ENCODE measurements at regions not wholly inside any gene's neighbourhood (a gene's known extent, or its start where the extent isn't known, plus 50 kb on each side); places are given as distances from the start of the nearest gene placed in this dataset.

DNA sequence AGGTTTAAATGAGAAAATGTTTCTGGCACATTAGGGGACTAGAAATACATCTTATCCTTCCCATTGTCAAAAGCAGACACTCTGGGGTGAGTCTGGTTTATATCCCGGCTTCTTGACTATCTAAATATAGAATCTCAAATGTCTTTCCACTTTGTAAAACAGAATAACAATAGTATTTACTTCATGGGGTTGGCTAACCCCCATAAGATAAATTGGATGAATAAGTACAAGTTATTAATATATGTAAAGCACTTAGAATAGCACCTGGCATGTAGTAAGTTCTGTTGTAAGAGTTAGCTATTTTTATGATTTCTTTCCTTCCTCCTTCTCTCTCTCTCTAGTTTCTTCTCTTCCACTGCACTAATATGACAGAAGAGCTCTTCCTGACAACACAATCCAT, 499.1 kb downstream of the INSC start:
- H3K9me3 ChIP-seq (replicated peaks) = peaks cover 3% of the 10 kb centered on the region
- peak overlapping the region; percentile 69 for H3K27ac ChIP-seq (replicated peaks)
- no peaks in the 10 kb centered on the region for H3K27me3 ChIP-seq (ENCODE audit: low read depth)
- H3K4me1 ChIP-seq = peaks cover 37% of the 10 kb centered on the region
- intact Hi-C loops (cut with micrococcal nuclease) = no loop called here
- no peak overlapping the region for H3K4me3 ChIP-seq
- TF ChIP-seq, protein P1, sequence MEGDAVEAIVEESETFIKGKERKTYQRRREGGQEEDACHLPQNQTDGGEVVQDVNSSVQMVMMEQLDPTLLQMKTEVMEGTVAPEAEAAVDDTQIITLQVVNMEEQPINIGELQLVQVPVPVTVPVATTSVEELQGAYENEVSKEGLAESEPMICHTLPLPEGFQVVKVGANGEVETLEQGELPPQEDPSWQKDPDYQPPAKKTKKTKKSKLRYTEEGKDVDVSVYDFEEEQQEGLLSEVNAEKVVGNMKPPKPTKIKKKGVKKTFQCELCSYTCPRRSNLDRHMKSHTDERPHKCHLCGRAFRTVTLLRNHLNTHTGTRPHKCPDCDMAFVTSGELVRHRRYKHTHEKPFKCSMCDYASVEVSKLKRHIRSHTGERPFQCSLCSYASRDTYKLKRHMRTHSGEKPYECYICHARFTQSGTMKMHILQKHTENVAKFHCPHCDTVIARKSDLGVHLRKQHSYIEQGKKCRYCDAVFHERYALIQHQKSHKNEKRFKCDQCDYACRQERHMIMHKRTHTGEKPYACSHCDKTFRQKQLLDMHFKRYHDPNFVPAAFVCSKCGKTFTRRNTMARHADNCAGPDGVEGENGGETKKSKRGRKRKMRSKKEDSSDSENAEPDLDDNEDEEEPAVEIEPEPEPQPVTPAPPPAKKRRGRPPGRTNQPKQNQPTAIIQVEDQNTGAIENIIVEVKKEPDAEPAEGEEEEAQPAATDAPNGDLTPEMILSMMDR (IDR thresholded peaks at IDR 0.05; ENCODE audit: borderline replicate concordance) = no peak
- no peak for DNase-seq
- no peaks in the 10 kb centered on the region for H3K36me3 ChIP-seq

DNA sequence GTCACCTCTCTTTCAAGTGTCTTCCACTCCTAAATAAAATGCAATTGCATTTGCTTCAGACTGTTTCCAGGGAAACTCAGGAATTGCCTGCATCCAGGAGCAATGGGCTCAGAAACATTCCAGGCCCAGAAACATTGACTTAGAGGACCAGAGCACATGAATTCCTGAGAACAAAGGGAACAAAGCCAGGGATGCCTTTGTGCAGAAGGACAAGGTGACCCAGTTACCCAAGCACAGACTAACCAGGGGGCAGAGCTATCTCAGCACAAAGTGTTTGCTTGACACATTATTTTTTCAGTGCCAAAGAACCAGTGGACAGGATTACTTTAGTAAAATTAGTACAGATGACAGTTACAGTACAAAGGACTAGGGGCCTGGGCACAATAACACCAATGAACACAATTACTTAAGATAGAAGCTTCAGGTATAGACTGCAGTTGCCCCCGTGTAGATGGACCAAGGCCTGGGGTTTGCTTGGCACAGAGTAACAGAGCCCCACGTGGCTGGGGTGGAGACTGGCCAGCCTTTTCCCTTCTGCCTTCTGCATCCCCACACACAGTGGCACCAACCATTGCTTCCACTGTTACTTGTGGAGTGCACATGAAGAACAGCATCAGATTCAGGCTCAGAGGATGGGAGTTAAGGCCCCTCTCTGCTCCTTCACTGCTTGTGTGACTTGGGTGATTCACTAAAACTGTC, 500.8 kb downstream of the INSC start:
- Histone ChIP-seq H3K4me1 (peaks cover 37% of the 10 kb centered on the region), H3K36me3 (no peaks in the 10 kb centered on the region), H3K4me3 (no peak overlapping the region), H3K9me3 (replicated peaks) (no peaks in the 10 kb centered on the region), H3K27ac (replicated peaks) (peak overlapping the region; percentile 69), H3K27me3 (ENCODE audit: low read depth) (no peaks in the 10 kb centered on the region)
- TF ChIP-seq, protein P1 (IDR thresholded peaks at IDR 0.05; ENCODE audit: borderline replicate concordance) = no peak
- no peak for DNase-seq
- intact Hi-C loops (cut with micrococcal nuclease) = no loop called here

DNA sequence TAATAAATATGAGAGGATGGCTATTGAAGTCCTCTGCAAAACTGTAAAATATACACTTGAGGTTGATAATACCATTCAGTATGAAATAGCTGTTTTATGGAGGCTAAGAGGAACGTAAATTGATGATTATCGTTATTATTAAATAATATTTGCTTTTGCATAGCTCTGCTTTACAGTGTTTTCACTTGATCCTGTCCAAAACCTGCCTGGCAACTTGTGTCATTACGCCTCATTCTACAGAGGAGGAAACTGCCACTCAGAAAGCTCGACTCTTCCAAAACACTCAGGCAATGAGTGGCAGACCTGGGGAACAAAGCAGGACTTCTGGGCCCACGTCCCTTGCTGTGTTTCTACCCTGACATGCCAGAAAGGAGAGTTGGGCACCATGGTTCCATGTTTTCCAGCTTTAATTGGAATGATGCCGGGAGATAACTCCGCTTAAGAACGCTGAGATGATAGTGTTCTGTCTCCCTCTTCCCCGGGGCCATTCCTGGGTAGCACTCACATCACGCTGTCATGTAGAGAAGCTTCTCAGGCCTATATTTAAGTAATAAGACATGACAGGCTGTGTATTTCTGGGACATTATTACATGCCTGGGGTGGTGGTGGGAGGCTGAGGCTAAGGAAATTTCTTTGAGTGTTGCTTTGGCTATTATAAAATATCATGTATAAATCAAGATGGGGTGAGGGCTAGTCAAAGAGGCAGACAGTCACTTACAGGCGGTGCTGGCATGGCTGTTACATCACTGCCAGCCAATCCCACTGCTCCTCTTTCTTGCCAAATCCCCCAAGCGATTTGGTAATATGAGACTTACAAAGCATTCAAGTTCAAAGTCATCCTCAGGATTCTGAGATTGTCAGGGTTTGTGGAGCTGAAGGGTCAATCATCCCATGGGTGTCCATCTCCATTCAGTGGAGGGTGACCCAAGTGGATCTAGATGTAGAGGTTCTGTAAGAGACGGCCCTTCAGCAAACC, 501.7 kb downstream of the INSC start:
- Histone ChIP-seq H3K27me3 (ENCODE audit: low read depth) (no peaks in the 10 kb centered on the region), H3K4me3 (no peak overlapping the region), H3K4me1 (peaks cover 32% of the 10 kb centered on the region), H3K9me3 (replicated peaks) (no peaks in the 10 kb centered on the region), H3K27ac (replicated peaks) (peak overlapping the region; percentile 69), H3K36me3 (no peaks in the 10 kb centered on the region)
- TF ChIP-seq, protein P1 (IDR thresholded peaks at IDR 0.05; ENCODE audit: borderline replicate concordance) = no peak
- DNase-seq = no peak
- intact Hi-C loops (cut with micrococcal nuclease) = no loop called here

DNA sequence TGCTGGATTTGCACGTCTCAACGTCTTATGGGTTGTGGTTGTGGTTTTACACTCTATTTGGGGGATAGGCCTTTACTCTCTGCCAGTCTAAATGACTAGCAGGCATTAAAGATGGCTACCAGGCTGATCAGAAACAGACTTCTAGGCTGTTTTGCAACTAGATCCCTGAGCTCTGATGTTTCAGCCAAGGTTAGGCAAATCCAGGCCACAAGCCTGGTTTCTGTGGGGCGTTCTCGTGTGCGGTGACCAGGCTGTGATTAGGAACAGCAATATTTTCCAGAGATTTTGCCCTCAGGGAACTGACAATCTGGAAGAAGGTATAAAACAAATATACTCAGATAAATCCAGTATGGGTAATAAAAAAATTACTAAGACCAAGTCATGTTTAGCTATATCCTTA, 502.4 kb downstream of the INSC start:
- TF ChIP-seq, protein P1 (IDR thresholded peaks at IDR 0.05; ENCODE audit: borderline replicate concordance) = no peak
- intact Hi-C loops (cut with micrococcal nuclease) = no loop called here
- Histone ChIP-seq H3K27me3 (ENCODE audit: low read depth) (no peaks in the 10 kb centered on the region), H3K27ac (replicated peaks) (no peak overlapping the region), H3K4me1 (peaks cover 30% of the 10 kb centered on the region), H3K9me3 (replicated peaks) (no peaks in the 10 kb centered on the region), H3K4me3 (no peak overlapping the region), H3K36me3 (no peaks in the 10 kb centered on the region)
- no peak for DNase-seq

DNA sequence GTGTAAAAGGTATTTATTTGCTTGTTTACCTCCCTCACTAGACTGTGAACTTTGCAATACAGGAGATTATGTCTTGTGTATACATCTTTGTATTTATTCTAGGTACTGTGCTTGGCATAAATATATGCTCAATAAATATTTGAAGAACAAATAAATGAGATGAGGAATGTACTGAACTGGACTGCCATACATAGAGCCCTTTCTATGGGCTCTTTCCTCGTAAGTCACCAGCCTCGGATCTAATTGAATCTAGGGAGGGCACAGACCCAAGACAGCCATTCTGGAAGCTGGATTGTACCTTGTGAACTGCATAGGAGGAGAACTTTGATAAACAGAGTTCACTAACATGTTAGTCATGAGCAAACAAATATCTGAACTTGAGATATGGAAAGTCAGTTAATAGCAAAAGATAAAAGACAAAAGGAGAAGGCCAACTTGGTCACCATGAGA, 503.9 kb downstream of the INSC start:
- Histone ChIP-seq H3K36me3 (no peaks in the 10 kb centered on the region), H3K4me1 (peaks cover 23% of the 10 kb centered on the region), H3K27me3 (ENCODE audit: low read depth) (no peaks in the 10 kb centered on the region), H3K27ac (replicated peaks) (no peak overlapping the region), H3K9me3 (replicated peaks) (no peaks in the 10 kb centered on the region), H3K4me3 (no peak overlapping the region)
- TF ChIP-seq, protein P1 (IDR thresholded peaks at IDR 0.05; ENCODE audit: borderline replicate concordance) = no peak
- intact Hi-C loops (cut with micrococcal nuclease) = no loop called here
- no peak for DNase-seq
